Mesothelial cell of epicardium (in vitro differentiated cells): ENCODE measurements at regions not wholly inside any gene's neighbourhood (a gene's known extent, or its start where the extent isn't known, plus 50 kb on each side); places are given as distances from the start of the nearest gene placed in this dataset.

ENCODE experiments used
- DNase-seq, 2 experiments: peaks; one replicate each; pipeline ENCODE4 v3.0.0; 2021; ENCODE audit warnings: low spot score in 2 of 2; ENCODE audit not compliant: unreplicated experiment in 2 of 2
- H3K27ac Mint-ChIP-seq: 2 replicates; pipeline ENCODE4 v1.8.0; 2021; ENCODE audit warnings: mixed read lengths
- H3K27me3 Mint-ChIP-seq: 2 replicates; pipeline ENCODE4 v1.8.0; 2021; ENCODE audit warnings: low read depth, mixed read lengths
- H3K36me3 Mint-ChIP-seq: 2 replicates; pipeline ENCODE4 v1.8.0; 2021; ENCODE audit warnings: mixed read lengths
- H3K4me1 Mint-ChIP-seq: 2 replicates; pipeline ENCODE4 v1.8.0; 2021; ENCODE audit warnings: mixed read lengths
- H3K4me3 Mint-ChIP-seq: 2 replicates; pipeline ENCODE4 v1.8.0; 2021; ENCODE audit warnings: mild to moderate bottlenecking, moderate library complexity, mixed read lengths
- H3K9me3 Mint-ChIP-seq: 2 replicates; pipeline ENCODE4 v1.8.0; 2021; ENCODE audit warnings: mixed read lengths
- CTCF ChIP-seq: fragments of 200-600 bp; sonication (generic); IDR thresholded peaks from one replicate; pipeline ENCODE4 v1.5.0; 2021; ENCODE audit warnings: antibody characterized with exemption; ENCODE audit not compliant: unreplicated experiment

- H3K4me3 Mint-ChIP-seq, result no peak overlapping the region
- no peak for TF ChIP-seq CTCF
- no peaks in the 10 kb centered on the region for H3K4me1 Mint-ChIP-seq
- H3K27ac Mint-ChIP-seq, result no peak overlapping the region
- no peak for DNase-seq
- H3K36me3 Mint-ChIP-seq, result no peaks in the 10 kb centered on the region
- H3K9me3 Mint-ChIP-seq, result peaks cover 14% of the 10 kb centered on the region
- H3K27me3 Mint-ChIP-seq, result no peaks in the 10 kb centered on the region
Observed at GRCh38 chr17:77516902-77517301, 376.1 kb downstream of the SEC14L1 start.

- H3K27me3 Mint-ChIP-seq, result peaks cover 16% of the 10 kb centered on the region
- H3K36me3 Mint-ChIP-seq, result no peaks in the 10 kb centered on the region
- H3K4me3 Mint-ChIP-seq, result no peak overlapping the region
- H3K9me3 Mint-ChIP-seq, result no peaks in the 10 kb centered on the region
- H3K27ac Mint-ChIP-seq, result no peak overlapping the region
- H3K4me1 Mint-ChIP-seq, result no peaks in the 10 kb centered on the region
- TF ChIP-seq CTCF, result no peak
- no peak for DNase-seq
Observed at GRCh38 chr17:77521076-77521475, 380.3 kb downstream of the SEC14L1 start.

DNA sequence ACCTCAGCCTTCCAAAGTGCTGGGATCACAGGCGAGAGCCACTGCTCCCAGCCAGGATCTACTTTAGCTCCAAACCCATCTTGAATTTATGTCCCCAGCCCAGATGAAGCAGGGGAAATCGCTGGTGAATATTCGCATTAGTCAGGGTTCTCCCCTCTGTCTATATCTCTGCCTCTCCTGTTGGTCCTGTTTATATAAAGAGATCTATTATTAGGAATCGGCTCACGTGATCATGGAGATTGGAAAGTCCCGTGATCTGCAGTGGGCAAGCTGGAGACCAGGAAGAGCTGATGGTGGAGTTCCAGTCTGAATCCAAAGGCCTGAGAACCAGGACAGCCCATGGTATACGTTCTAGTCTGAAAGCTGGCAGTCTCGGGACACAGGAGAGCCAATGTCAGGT is 382.8 kb downstream of the SEC14L1 start:
- Mint-ChIP-seq H3K27me3 (peaks cover 35% of the 10 kb centered on the region), H3K4me3 (no peak overlapping the region), H3K9me3 (no peaks in the 10 kb centered on the region), H3K36me3 (no peaks in the 10 kb centered on the region), H3K27ac (no peak overlapping the region), H3K4me1 (peaks cover 4% of the 10 kb centered on the region)
- no peak for DNase-seq
- TF ChIP-seq CTCF, result no peak

GRCh38 chr17:77526259-77526711 is 385.5 kb downstream of the SEC14L1 start:
- Mint-ChIP-seq H3K27ac (no peak overlapping the region), H3K4me3 (no peak overlapping the region), H3K4me1 (peaks cover 4% of the 10 kb centered on the region), H3K27me3 (peaks cover 54% of the 10 kb centered on the region), H3K9me3 (no peaks in the 10 kb centered on the region), H3K36me3 (no peaks in the 10 kb centered on the region)
- DNase-seq, result no peak
- TF ChIP-seq CTCF, result no peak

DNA sequence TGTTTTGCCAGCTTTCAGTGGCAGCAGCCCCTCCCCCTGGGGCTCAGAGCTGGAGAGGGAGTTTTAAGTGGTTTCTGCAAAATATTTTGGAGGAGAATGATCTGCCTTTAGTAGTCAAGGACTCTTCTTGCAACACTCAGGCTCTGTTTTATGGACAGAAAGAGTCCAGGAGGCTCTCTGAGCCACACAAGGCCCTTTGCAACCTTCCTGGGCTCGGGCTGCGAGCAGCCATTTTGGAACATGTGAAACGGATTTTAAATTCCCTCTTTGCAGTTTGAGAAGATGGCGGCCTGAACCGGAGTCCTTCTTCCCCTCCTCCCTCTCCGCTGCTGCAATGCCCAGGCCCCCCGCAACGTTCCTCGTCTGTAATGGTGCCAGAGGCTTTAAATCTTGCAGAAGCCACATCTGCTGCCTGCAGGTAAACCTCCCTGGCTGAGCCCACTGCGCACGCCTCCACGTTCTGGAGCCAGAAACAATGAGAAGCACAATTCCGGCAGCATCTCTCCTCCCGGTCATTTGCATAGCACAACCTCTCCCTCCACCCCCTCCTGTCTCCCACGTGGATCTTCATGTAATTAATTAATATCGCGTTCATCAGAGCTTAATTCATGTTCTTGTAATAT is 386.1 kb downstream of the SEC14L1 start:
- H3K4me1 Mint-ChIP-seq, result peaks cover 4% of the 10 kb centered on the region
- no peak for TF ChIP-seq CTCF
- H3K36me3 Mint-ChIP-seq, result no peaks in the 10 kb centered on the region
- H3K27ac Mint-ChIP-seq, result no peak overlapping the region
- H3K9me3 Mint-ChIP-seq, result no peaks in the 10 kb centered on the region
- no peak overlapping the region for H3K4me3 Mint-ChIP-seq
- H3K27me3 Mint-ChIP-seq, result peaks cover 58% of the 10 kb centered on the region
- no peak for DNase-seq

- Mint-ChIP-seq H3K4me1 (peaks cover 4% of the 10 kb centered on the region), H3K9me3 (no peaks in the 10 kb centered on the region), H3K27me3 (peaks cover 59% of the 10 kb centered on the region), H3K36me3 (no peaks in the 10 kb centered on the region), H3K27ac (no peak overlapping the region), H3K4me3 (no peak overlapping the region)
- no peak for TF ChIP-seq CTCF
- DNase-seq, result no peak
Observed at GRCh38 chr17:77527409-77527808, 386.6 kb downstream of the SEC14L1 start.
